Gastrocnemius medialis (tissue), 4 donors: ENCODE measurements at regions not wholly inside any gene's neighbourhood (a gene's known extent, or its start where the extent isn't known, plus 50 kb on each side); places are given as distances from the start of the nearest gene placed in this dataset.

Experiments
- ATAC-seq, 2 donors: fragments of 150-250 bp; one replicate each; pipeline ENCODE4 v1.9.1; 2016
- DNase-seq, 2 donors: peaks; one replicate each; pipeline ENCODE4 v3.0.0-alpha.2; 2019
- H3K27ac ChIP-seq, 4 donors: fragments of 200-600 bp; sonication (generic); 1 replicate in 1 of 4; 2 replicates in 3 of 4; pipeline ENCODE4 v1.5.1; 2016 to 2018; ENCODE audit warnings: mild to moderate bottlenecking in 2 of 4, moderate library complexity in 1 of 4
- H3K27me3 ChIP-seq, 3 donors: fragments of 200-600 bp; sonication (generic) in 2 of 3; 1 replicate in 1 of 3; 2 replicates in 2 of 3; pipeline versions ENCODE4 v1.5.1 to v1.6.0; 2016 to 2019; ENCODE audit warnings: mild to moderate bottlenecking in 1 of 3, moderate library complexity in 1 of 3
- H3K36me3 ChIP-seq, 2 donors: fragments of 200-600 bp; sonication (generic) in 1 of 2; one replicate each; pipeline ENCODE4 v1.5.1; 2017 to 2018
- H3K4me1 ChIP-seq, 2 donors: fragments of 200-600 bp; sonication (generic) in 1 of 2; one replicate each; pipeline ENCODE4 v1.5.1; 2016 to 2017; ENCODE audit warnings: mild to moderate bottlenecking in 2 of 2
- H3K4me3 ChIP-seq, 4 donors: fragments of 200-600 bp; sonication (generic) in 3 of 4; 1 replicate in 1 of 4; 2 replicates in 3 of 4; pipeline ENCODE4 v1.5.1; 2016 to 2019; ENCODE audit warnings: mild to moderate bottlenecking in 2 of 4
- H3K9me3 ChIP-seq, 3 donors: fragments of 200-600 bp; sonication (generic) in 2 of 3; 1 replicate in 1 of 3; 2 replicates in 2 of 3; pipeline ENCODE4 v1.5.1; 2016 to 2019
- CTCF ChIP-seq, 5 experiments: fragments of 450-650 bp in 3 of 5; fragments of 200-600 bp in 2 of 5; sonication (generic) in 2 of 5; IDR thresholded peaks in 4 of 5; conservative IDR thresholded peaks in 1 of 5; 1 replicate in 4 of 5; 2 replicates in 1 of 5; pipeline ENCODE4 v1.5.1; 2016 to 2019; ENCODE audit warnings: antibody characterized with exemption in 5 of 5, mild to moderate bottlenecking in 3 of 5, moderate library complexity in 3 of 5
- POLR2A ChIP-seq, 2 donors: fragments of 450-650 bp; IDR thresholded peaks; one replicate each; pipeline ENCODE4 v1.6.1; 2017; ENCODE audit warnings: antibody characterized with exemption in 2 of 2, mild to moderate bottlenecking in 2 of 2, moderate library complexity in 2 of 2
- in situ Hi-C, 4 donors: fragments of 200-750 bp; cut with MboI; loops; one replicate each; pipeline versions ENCODE4 v1.15.0 to v1.8.0; 2017; ENCODE audit warnings: low sequenced_read_pairs in 4 of 4
- intact Hi-C: fragments of 100-400 bp; cut with DNase I; formaldehyde crosslinking; loops from one replicate; pipeline ENCODE4 v1.15.1; 2023; ENCODE audit warnings: low total_unique reads

- no peak for ATAC-seq
- Histone ChIP-seq H3K4me1 (no peaks in the 10 kb centered on the region), H3K4me3 (no peak overlapping the region), H3K9me3 (no peaks in the 10 kb centered on the region), H3K27ac (no peak overlapping the region), H3K36me3 (no peaks in the 10 kb centered on the region), H3K27me3 (no peaks in the 10 kb centered on the region)
- TF ChIP-seq CTCF (IDR thresholded peaks at IDR 0.05 in 4 of 5, conservative IDR thresholded peaks at IDR 0.05 in 1 of 5) (no peak), POLR2A (IDR thresholded peaks at IDR 0.05) (no peak)
- intact Hi-C loops = no loop called here
- no peak for DNase-seq
- in situ Hi-C loops = no loop called here
Measured at GRCh38 chr2:33766175-33766574, 167.1 kb upstream of the FAM98A start.

- Histone ChIP-seq H3K36me3 (no peaks in the 10 kb centered on the region), H3K27me3 (no peaks in the 10 kb centered on the region), H3K27ac (no peak overlapping the region), H3K4me1 (no peaks in the 10 kb centered on the region), H3K4me3 (no peak overlapping the region), H3K9me3 (no peaks in the 10 kb centered on the region)
- in situ Hi-C loops (no loop called here), intact Hi-C loops (no loop called here)
- no peak for ATAC-seq
- TF ChIP-seq CTCF (IDR thresholded peaks at IDR 0.05 in 4 of 5, conservative IDR thresholded peaks at IDR 0.05 in 1 of 5) = no peak
- TF ChIP-seq POLR2A (IDR thresholded peaks at IDR 0.05) = no peak
- DNase-seq = no peak
Measured at GRCh38 chr2:33765122-33765521, 166.0 kb upstream of the FAM98A start.

GRCh38 chr2:33764551-33764950, 165.5 kb upstream of the FAM98A start:
- no peak overlapping the region for H3K4me3 ChIP-seq
- no peaks in the 10 kb centered on the region for H3K4me1 ChIP-seq
- in situ Hi-C loops = no loop called here
- no peaks in the 10 kb centered on the region for H3K9me3 ChIP-seq
- no peak for ATAC-seq
- no peak for DNase-seq
- no peaks in the 10 kb centered on the region for H3K27me3 ChIP-seq
- H3K36me3 ChIP-seq = no peaks in the 10 kb centered on the region
- TF ChIP-seq POLR2A (IDR thresholded peaks at IDR 0.05) (no peak), CTCF (IDR thresholded peaks at IDR 0.05 in 4 of 5, conservative IDR thresholded peaks at IDR 0.05 in 1 of 5) (no peak)
- H3K27ac ChIP-seq = no peak overlapping the region
- intact Hi-C loops = no loop called here

GRCh38 chr2:33763671-33764310, 164.7 kb upstream of the FAM98A start:
- ATAC-seq (no peak), DNase-seq (no peak)
- intact Hi-C loops = no loop called here

More at GRCh38 chr2:33763671-33764310, 164.7 kb upstream of the FAM98A start:
- Histone ChIP-seq H3K4me1 (no peaks in the 10 kb centered on the region), H3K27ac (no peak overlapping the region), H3K9me3 (no peaks in the 10 kb centered on the region), H3K36me3 (no peaks in the 10 kb centered on the region), H3K4me3 (no peak overlapping the region), H3K27me3 (no peaks in the 10 kb centered on the region)
- in situ Hi-C loops = no loop called here
- no peak for TF ChIP-seq CTCF (IDR thresholded peaks at IDR 0.05 in 4 of 5, conservative IDR thresholded peaks at IDR 0.05 in 1 of 5)
- TF ChIP-seq POLR2A (IDR thresholded peaks at IDR 0.05) = no peak
